ENCODE measurements at regions not wholly inside any gene's neighbourhood (a gene's known extent, or its start where the extent isn't known, plus 50 kb on each side); places are given as distances from the start of the nearest gene placed in this dataset.

DNA sequence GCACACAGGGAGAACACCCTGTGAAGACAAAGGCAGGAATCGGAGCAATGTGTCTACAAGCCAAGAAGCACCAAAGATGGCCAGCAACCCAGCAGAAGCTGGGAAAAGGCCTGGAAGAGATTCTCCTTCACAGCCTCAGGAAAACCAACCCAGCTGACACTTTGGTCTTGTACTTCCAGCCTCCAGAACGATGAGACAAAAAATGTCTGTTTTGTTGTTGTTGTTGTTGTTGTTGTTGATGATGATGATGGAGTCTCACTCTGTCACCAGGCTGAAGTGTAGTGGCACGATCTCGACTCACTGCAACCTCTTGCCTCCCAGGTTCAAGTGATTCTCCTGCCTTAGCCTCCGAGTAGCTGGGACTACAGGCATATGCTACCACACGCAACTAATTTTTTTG, 157.3 kb downstream of the ETS2 start:
- no peak overlapping the region for H3K4me2 ChIP-seq (ENCODE audit: low read depth, low read length)

More for the DNA sequence above, 157.3 kb downstream of the ETS2 start:
- TF ChIP-seq MXI1 (IDR thresholded peaks at IDR 0.05; ENCODE audit: borderline replicate concordance, low read depth, low read length) (no peak), BHLHE40 (IDR thresholded peaks at IDR 0.05; ENCODE audit: low read depth, low read length) (no peak), RFX5 (IDR thresholded peaks at IDR 0.05; ENCODE audit: low read depth, low read length) (no peak), MAZ (IDR thresholded peaks at IDR 0.05; ENCODE audit: borderline replicate concordance, low read depth, low read length) (no peak), POLR2A (IDR thresholded peaks at IDR 0.05; ENCODE audit: low read depth, low read length) (no peak), FOS (IDR thresholded peaks at IDR 0.05; ENCODE audit: low read depth, low read length) (no peak)
- TF ChIP-seq, protein P1, sequence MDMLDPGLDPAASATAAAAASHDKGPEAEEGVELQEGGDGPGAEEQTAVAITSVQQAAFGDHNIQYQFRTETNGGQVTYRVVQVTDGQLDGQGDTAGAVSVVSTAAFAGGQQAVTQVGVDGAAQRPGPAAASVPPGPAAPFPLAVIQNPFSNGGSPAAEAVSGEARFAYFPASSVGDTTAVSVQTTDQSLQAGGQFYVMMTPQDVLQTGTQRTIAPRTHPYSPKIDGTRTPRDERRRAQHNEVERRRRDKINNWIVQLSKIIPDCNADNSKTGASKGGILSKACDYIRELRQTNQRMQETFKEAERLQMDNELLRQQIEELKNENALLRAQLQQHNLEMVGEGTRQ (IDR thresholded peaks at IDR 0.05; ENCODE audit: low read depth, low read length): no peak
- no peaks in the 10 kb centered on the region for H3K36me3 ChIP-seq (ENCODE audit: control insufficient read depth, insufficient read depth, low read length)
- no peak overlapping the region for H4K5ac ChIP-seq (ENCODE audit: low read depth, low read length)
- peaks cover 17% of the 10 kb centered on the region for H3K4me1 ChIP-seq (ENCODE audit: control insufficient read depth, insufficient read depth, low read length)
- dilution Hi-C loops (cut with HindIII; ENCODE audit: low sequenced_read_pairs, unreplicated experiment): no loop called here
- no peak overlapping the region for H2BK5ac ChIP-seq (ENCODE audit: low read depth, low read length, poor library complexity, severe bottlenecking)
- no peak overlapping the region for H3K9ac ChIP-seq (ENCODE audit: low read depth, low read length)
- intact Hi-C loops (cut with micrococcal nuclease): no loop called here
- no peak for ATAC-seq (ENCODE audit: low read depth)
- H3K27ac ChIP-seq (ENCODE audit: insufficient read depth, low read length): no peak overlapping the region
- peaks cover 20% of the 10 kb centered on the region for H3K9me1 ChIP-seq (ENCODE audit: insufficient read depth, low read length)
- BruUV-seq (replicated peaks): no TSS peak
- H3K56ac ChIP-seq (ENCODE audit: extremely low read depth, insufficient read depth, low read length): no peak overlapping the region
- H2BK120ac ChIP-seq (ENCODE audit: low read depth, low read length): no peak overlapping the region
- no peak overlapping the region for H4K91ac ChIP-seq (ENCODE audit: insufficient read depth, low read depth, low read length)
- H2AK5ac ChIP-seq (ENCODE audit: low read depth, low read length): no peak overlapping the region
- no peak overlapping the region for H2AK9ac ChIP-seq (replicated peaks; ENCODE audit: low read depth, low read length, poor library complexity)
- ChIA-PET CTCF (no interaction called here), POLR2A (ENCODE audit: unreplicated experiment) (no interaction called here)
- H2AFZ ChIP-seq (replicated peaks; ENCODE audit: low read length, poor library complexity): no peak overlapping the region
- H2BK20ac ChIP-seq (ENCODE audit: low read depth, low read length): no peak overlapping the region
- no peaks in the 10 kb centered on the region; the same call in 1 of the 2 replicates for H3K9me3 ChIP-seq (ENCODE audit: control insufficient read depth, insufficient read depth, low read length)
- no peak overlapping the region for H3K18ac ChIP-seq (ENCODE audit: low read depth, low read length)
- H3K23ac ChIP-seq (ENCODE audit: low read depth, low read length): no peak overlapping the region
- H4K8ac ChIP-seq (ENCODE audit: low read depth in 2 of 2, low read length in 2 of 2): no peak overlapping the region
- in situ Hi-C loops (cut with MboI; ENCODE audit: low sequenced_read_pairs): no loop called here
- no peaks in the 10 kb centered on the region for H3K79me1 ChIP-seq (ENCODE audit: low read depth in 1 of 2, low read length in 2 of 2)
- no peak overlapping the region for H3K4me3 ChIP-seq (ENCODE audit: insufficient read depth, low read depth, low read length)
- DNase-seq: no peak
- no peaks in the 10 kb centered on the region for H3K27me3 ChIP-seq (ENCODE audit: control insufficient read depth, insufficient read depth, low read length)
- WGBS, 2 experiments (ENCODE audit: extremely low coverage in 2 of 2, insufficient read length in 1 of 2): 100% methylated on average over 1 of the region's 6 CpGs; no CpG with 5 or more reads in 1 of the 2 experiments
- no peak overlapping the region for H3K4ac ChIP-seq (ENCODE audit: low read depth, low read length)
- no peak overlapping the region for H2BK15ac ChIP-seq (ENCODE audit: low read depth, low read length)
- H3K14ac ChIP-seq (replicated peaks; ENCODE audit: low read depth, low read length): no peak overlapping the region
- H4K20me1 ChIP-seq (ENCODE audit: insufficient read depth, low read length): no peaks in the 10 kb centered on the region
